ENCODE measurements at regions not wholly inside any gene's neighbourhood (a gene's known extent, or its start where the extent isn't known, plus 50 kb on each side); places are given as distances from the start of the nearest gene placed in this dataset.

DNA sequence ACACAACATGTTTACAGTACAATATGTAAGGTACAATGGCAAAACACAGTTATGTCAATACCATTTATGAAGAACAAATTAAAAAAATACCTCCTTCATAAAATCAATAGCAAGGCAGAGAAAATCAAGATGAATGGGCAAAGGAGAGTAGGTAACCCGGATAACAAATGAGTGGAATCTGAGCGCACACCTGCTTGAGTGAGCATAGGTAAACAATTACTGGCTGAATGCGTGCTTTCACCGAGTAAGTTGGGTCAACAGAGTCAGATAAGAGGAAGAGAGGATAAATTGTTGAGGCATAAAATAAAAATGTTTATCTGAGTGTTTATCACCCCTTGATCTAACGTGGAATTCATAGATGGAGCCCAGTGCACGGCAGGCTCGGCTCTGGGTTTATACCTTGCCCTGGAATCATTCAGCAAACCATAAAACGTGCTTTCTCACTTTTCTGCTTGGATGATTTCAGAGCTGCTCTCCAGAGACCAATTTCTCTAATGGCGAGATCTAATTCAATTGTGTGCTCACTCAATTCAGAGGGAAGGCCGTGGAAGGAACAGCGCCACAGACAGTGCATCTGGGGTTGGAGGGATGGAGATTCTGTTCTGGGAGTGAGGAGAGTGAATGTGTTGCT lies 224.8 kb upstream of the MAP3K7 start:
- DNase-seq (ENCODE audit: low spot score) (no peak), ATAC-seq (no peak)

DNA sequence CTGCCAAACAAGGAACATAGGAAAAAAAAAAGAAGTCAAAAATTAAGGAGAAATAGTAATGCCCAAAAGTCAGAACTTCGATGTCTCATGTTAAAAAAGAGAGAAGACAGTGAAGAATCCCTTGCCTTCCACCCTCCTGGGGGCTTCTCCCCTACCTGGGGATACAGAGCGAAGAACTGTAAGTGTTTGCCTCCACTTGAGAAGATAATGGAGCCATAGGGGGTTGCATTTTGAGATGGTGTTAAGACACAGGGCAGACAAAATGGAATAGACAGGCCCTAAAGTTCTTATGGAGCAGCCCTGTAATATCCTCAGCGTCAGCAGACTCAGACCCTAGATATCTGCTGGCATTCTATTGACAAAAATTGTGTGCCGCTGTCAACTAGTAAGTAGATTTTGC lies 222.2 kb upstream of the MAP3K7 start:
- ATAC-seq = no peak

DNA sequence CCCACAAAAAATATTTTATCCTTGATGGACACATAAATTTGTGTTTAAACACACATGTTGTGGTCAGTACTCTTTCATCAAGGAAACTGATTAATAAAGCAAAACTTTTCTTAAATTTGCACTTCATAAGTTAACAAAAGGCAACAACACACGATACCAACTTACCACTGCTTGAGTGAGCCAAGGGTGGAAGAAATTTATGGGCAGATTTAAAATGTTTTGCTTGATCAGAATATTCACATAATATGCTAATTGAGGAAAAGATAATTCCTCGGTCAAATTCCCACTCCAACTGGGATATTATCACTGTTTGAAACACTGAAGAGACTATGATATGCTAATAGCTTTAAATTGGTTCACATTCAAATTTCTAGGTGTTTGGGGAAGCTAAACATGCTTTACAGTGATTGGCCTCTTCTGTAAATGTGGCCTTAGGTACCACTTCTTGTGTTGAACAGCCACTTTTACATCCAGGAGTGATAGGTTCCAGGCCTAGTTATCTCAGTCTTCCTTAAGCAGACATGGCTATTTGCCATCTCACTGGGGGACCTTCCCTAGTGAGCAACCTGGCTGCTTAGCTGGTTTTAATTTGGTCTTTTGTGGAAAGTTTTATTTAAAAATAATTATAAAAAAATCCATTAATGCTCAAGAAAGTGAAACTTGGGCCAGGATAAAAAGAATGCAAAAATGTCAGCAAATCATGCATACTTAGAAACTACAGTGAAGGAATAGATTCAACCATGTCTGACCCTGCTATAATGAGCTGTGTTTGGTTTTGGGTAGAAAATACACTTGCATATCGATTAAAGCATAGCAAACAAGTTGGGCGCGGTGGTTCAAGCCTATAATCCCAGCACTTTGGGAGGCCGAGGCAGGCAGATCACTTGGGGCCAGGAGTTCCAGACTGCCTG lies 221.2 kb upstream of the MAP3K7 start:
- no peak for DNase-seq (ENCODE audit: low spot score)
- no peak for ATAC-seq

More for the DNA sequence above, 222.2 kb upstream of the MAP3K7 start:
- DNase-seq (ENCODE audit: low spot score) = no peak

DNA sequence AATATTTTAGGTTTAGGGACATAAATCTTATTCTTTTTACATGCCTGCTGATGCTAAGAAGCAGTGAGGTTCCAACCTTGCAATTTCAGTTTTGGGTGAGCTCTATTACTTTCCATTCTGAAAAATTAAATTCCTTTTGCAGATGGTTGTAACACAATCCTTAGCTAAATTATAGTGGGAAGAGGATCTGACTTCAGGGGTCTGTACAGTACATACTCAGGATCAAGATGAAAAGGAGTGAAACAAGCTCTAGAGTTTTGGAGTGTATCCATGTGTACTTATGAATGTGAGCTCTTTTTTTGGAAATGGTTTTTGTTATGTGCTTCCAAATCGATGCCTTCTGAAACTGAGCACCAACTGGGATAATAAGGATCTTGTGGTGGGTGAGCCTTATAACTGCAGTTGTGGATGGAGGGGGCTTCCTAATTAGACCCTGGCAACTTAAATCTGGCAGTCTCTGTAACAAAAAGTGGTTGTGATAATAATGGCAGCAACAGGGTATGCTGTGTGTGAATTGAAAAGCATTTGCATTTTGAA lies 218.8 kb upstream of the MAP3K7 start:
- no peak for ATAC-seq
- no peak for DNase-seq (ENCODE audit: low spot score)

DNA sequence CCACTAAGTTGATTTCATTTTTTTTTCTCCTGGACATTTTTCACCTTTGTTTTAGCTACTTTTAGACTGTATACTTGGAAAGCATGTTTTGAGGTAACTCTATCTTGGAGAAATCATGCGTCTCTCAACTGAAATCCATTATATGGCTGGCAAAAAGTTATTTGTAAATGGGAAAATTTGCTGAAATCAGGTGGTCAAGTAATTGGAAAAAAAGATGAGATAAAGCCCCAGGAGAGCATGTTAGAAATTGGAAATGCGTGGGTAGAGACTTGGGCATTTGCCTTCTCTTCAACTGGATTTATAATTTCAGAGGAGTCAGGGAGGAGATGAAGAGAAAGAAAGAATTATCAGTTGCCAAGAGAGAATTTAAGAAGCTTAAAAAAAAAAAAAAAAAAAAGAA lies 217.1 kb upstream of the MAP3K7 start:
- ATAC-seq (no peak), DNase-seq (ENCODE audit: low spot score) (no peak)

DNA sequence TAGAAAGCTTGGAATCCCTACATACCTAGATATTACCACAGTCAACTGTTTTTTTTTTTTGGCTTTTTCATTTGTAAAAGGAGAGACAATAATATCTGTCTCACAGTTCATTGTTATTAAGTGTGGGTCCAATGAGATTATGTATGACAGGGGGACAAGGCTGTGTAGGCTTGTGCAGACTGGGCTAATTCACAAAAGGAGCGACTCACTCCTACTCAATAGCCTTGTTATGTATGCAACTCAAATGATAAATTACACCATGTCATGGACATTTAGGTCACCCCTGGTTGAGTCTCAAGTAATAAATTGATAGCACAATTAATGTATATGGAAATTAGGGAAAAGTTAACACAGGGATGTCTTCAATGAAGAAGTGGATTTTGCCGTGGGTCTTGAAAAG lies 208.2 kb upstream of the MAP3K7 start:
- DNase-seq (ENCODE audit: low spot score) (no peak), ATAC-seq (no peak)

DNA sequence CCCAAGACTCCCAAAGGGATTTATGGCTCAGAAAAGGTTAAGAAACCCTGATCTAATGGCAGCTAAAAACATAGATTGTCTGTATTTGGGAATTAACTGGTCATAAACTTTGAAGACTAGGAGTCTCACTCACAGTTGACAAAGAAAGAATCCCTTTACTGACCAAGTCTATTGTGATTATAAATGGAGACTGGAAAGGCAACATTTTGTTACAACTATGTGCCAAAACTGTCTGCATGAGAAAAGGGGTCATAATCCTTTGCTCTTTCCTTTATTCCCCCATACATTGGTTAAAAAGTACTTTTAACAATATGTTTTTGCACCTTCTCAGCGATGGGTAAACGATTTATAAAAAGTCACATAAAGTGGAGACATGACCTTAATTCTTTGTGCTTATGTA lies 206.9 kb upstream of the MAP3K7 start:
- no peak for DNase-seq (ENCODE audit: low spot score)
- no peak for ATAC-seq

DNA sequence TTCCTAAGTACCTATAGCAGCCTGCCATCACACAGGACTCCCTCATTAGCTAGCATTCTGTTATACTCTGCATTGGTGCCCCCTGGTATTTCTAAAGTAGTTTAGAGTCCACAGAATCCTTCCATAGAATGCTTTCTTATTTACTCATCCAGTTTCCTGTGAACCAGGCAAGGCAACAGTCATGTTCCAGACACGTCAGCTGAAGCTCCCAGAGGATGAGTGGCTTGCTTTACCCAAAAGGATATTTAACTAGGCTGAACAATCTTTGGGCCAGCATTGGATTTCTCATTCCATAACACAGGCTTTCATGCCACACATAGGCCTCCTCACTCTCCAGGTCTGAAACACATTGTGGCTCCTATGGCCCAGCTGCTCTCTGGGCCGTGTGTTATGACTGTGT lies 203.8 kb upstream of the MAP3K7 start:
- ATAC-seq = no peak
- DNase-seq (ENCODE audit: low spot score) = no peak

DNA sequence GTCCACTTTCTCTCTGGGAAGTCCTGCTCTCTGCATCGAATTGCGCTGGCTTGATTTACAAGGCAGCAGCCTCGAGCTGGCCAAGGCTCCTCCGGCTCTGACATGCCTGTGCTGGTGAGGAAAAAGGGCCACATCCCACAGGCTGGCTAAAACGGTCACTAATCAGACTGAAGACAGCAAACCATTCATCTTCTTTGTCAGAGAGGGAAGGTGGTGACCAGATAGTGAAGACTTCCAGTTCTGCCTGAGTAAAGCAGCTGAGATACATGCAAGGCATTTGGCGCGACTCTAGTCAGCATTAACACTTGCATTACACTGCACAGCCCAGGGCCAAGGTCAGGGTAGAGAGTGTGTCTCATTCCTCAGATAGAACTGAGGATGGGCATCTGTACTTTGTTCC lies 203.2 kb upstream of the MAP3K7 start:
- DNase-seq (ENCODE audit: low spot score) (no peak), ATAC-seq (no peak)

DNA sequence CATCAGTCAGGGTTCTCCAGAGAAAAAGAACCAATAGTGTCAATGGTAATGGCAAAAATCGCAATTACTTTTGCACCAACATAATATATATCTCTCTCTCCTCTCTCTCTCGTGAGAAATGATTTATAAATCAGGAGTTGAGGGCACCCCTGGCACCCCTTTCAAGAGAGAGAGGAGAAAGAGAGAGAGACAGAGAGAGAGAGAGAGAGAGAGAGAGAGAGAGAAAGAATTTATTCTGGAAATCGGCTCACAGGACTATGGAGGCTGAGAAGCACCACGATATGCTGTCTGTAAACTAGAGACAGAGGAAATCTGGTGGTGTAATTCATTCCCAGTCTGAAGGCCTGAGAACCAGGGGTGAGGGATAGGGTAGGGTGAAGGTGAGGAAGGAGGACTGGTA lies 201.9 kb upstream of the MAP3K7 start:
- DNase-seq (ENCODE audit: low spot score) (no peak), ATAC-seq (no peak)

DNA sequence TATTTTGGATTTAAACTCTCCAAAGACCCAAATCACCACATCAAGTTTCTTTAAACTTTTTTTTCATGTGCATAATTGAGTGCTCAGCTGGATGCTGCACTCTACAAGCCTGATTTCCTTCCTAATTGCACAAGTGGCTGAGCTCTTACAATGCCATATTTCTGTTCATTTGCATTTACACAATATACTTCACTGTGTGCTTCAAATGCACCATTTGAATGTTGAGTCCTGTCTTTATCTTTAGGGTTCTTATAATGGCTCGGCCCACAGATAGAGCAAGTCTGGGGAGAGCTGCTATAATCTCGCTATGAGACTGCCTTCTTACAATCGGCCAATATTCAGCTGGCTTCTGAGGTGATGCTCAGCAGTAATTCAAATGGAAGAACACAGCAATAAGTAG lies 200.6 kb upstream of the MAP3K7 start:
- ATAC-seq (no peak), DNase-seq (ENCODE audit: low spot score) (no peak)

DNA sequence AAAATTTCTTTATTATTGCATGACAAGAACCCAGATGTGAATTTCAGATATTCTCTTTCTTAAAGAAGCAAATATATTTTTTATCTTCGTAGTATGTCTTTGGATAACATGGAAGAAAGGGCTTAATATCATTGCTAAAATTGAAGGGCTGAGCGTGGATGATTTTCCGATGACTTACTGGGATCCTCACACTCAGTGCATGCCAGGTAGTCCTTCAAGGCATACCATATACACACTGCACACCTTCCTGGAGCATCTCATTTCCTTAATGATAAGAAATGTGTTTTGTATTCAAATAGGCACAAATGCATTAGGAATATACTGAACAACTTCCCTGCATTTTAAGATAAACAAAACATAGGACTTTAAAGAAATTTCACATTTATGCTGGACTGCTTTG lies 193.9 kb upstream of the MAP3K7 start:
- ATAC-seq (no peak), DNase-seq (ENCODE audit: low spot score) (no peak)

DNA sequence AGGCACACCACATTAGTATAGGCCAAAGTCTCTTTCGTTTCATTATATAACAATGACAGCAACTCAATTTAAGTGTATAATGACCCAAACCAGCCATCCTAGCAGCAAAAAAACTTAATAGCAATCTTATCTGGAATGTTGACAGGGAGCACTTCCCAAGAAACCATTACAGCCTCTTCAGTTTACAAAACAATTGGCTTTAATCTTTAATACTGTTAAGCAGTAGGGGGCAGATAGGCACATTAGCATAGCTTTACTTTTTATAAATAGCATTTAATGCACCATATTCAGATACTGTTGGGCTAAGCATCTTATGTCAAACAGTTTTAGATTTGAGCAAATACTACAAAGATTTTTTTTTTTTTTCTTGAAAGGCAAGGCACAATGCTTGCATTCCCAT lies 193.3 kb upstream of the MAP3K7 start:
- ATAC-seq = no peak
- DNase-seq (ENCODE audit: low spot score) = no peak

DNA sequence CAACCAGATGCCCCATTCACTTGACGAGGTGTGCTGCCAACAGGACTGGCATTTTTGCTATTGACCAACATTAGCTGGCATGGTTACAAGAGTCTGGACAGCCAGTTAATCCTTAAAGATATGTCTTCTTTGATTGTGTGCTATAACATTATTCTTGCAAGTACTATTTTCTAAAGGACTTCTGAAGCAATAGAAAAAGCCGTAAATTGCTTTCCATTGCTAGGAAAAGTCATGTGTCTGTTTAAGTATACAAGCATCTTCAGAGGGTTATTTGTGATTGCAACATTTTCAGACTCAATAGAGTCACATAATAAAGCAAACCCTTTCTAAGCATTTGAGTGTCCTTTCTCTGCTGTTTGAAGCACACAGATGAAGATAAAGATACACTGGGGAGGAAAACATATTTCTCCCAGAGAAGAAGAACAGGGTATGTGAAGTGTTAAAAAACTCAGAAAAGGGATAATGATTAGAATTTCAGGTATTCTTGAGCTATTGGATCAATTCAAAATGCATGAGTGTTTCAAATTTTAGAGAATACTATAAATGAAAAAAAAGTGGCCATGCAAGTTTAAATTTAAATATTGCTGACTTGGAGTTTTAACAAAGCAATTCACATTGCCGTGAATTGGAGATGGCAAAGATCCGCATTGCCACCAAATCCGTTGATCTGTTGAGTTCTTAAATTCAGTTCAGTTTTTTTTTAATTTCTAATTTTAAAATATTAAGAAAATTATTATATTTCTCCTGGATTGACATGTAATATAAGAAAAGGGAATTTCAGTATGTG lies 191.7 kb upstream of the MAP3K7 start:
- no peak for DNase-seq (ENCODE audit: low spot score)
- ATAC-seq = no peak

DNA sequence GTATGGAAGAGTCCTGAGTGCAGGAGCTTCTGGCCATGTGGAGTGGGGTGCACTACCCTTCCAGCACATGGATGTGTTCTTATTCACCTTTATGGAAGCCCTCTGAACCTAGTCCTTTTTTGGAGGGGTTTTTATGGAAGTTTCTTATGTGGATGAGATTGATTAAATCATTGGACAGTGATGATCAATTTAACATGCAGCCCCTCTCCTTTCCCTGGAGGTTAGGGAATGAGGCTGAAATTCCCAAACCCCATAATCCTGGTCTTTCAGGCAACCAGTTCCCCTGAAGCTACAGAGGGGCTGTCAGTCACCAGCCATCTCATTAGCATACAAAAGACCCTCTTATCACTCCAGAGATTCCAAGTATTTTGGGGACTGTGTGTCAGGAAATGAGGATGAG lies 183.9 kb upstream of the MAP3K7 start:
- ATAC-seq (no peak), DNase-seq (ENCODE audit: low spot score) (no peak)

DNA sequence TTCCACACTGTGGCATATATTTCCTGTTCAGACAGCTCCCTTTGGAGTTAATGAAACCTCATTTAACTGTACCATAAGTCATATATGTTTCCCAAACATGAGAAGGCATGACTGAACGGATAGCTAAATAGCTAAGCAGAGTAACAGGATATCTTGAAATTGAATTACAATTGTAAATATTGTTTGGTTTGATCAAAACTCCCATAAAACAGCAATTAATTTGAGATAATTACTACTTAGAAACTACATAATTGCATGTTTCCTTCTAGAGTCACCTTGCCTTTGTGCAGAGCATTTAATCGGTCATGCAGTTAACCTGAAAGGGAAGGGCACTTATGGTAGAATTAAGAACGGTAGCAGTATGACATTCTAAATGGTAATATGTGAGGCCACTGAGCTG lies 179.0 kb upstream of the MAP3K7 start:
- ATAC-seq (no peak), DNase-seq (ENCODE audit: low spot score) (no peak)

DNA sequence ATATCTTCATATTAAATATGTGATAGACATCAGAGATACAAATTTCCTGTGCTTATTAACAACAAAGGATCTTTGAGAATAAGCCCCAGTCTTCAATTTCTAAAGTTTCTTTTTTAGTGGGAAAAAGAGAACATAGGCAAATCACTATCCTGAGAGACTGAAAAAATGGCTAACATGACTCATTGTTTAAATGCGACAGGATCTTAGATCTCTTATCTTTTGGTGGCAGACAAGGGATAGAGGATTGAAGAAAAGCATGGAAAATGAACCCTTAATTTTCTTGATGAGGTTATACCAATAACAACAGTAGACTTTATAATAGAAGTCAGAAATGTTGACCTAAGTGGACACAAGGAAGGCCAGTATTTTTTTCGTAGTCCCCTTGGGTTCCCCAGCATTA lies 178.6 kb upstream of the MAP3K7 start:
- ATAC-seq (no peak), DNase-seq (ENCODE audit: low spot score) (no peak)

DNA sequence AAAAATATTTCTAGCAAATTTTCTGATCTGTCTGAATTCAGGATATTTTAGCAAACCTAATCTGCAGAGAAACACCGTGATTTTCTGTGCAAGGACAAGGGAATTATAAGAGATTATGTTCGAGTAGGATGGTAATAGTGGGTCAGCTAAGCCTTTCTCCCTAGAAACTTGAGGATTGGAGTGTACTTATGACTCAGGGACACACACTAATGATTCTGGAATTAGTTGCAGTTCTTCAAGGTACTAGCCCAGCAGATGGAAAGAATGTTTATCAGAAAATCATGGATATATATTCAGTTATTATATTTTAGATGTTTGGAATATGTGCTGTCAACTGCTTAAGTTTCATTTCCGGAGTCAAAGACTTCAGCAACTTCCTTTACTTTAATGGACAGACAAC lies 177.1 kb upstream of the MAP3K7 start:
- DNase-seq (ENCODE audit: low spot score) = no peak
- no peak for ATAC-seq

DNA sequence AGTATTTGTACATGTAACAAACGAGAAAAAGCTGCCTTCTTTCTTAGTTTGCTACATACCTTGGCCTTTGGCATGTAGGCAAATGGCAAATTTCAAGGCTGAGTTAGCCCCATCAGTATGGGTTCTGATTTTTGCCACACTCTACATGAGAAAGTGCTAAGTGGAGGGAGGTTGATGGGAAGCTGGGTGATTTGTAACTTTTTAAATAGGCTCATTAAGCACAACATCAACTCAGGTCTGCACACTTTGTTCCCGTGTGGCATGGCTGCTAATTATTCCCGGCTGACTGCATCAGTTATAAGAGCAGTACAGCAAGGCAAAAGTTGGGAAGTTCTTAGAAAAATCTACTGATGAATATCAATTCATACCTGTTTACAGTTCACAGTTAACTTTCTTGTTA lies 172.8 kb upstream of the MAP3K7 start:
- DNase-seq (ENCODE audit: low spot score) (no peak), ATAC-seq (no peak)

DNA sequence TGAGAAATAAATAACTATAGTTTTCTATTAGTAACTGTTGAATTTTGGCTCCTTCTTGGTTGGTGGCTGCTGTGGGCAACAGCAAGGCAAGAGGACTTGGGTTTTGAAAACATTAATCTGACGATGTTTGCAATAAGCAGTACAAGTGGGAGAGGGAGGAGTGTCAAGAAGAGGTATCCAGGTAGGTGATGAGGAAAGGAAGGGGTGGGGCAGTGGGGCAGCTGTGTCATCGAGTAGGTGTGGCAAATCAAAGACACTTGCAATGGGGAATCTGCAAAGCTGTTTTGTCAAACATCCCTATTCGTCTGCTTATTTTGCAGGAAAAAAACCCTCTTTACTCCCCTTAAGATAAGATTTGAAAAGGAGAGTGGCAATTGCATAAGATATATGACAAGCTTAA lies 171.9 kb upstream of the MAP3K7 start:
- no peak for DNase-seq (ENCODE audit: low spot score)

DNA sequence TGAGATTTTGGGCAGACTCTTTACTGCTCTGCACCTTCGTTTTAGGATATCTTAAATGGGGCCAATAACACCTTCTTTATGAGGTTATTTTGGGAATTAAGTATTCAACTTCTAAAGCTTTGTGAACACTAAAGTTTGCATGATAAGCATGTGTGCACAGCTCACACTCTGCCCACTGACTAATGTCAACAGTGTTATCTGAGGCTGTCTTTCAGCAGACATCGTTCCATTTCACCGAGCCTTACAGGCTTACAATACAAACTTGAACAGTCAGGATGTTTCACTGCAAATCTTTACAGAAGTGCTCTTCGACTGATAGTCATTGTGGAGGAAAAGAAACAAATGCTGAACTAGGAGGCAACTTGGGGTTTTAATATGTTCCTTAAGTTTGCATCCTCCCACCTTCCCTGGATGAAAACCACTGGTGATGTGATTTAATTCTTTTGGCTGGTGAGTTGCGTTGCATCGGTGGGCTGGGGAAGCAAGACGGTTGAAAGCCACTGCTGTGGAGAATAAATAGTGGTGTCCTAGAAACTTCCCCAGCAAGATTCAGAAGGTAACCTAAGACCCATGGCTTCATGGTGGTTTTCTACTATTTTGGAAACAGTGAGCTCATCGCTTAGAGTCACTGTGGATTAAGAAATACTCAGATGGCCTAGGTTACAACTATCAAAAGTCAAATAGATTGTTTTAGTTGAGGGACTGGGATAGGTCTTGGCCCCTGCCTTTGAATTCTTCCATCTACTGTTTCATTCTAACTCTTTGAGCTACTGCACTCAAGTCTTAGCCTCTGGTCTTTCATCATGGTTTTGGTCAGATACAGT lies 167.2 kb upstream of the MAP3K7 start:
- no peak for DNase-seq (ENCODE audit: low spot score)

More for the DNA sequence above, 171.9 kb upstream of the MAP3K7 start:
- no peak for ATAC-seq

More for the DNA sequence above, 167.2 kb upstream of the MAP3K7 start:
- ATAC-seq = no peak
